NOMO-1 treated with DMSO at 0.1 percent for 48 hours (cell line): ENCODE measurements at regions not wholly inside any gene's neighbourhood (a gene's known extent, or its start where the extent isn't known, plus 50 kb on each side); places are given as distances from the start of the nearest gene placed in this dataset.
"Not testable (repeated sequence)": the region's sequence is repeated elsewhere in the genome, so short reads cannot be mapped to it uniquely, and the experiment has no call there.

Experiments used
- DNase-seq: peaks from one replicate; lab custom pipeline; 2025; ENCODE audit not compliant: unreplicated experiment; lab: John Stamatoyannopoulos, UW

GRCh38 chr15:62657501-62657900, 385.0 kb upstream of the TPM1 start:
- DNase-seq = not testable (repeated sequence)

- DNase-seq = peak; percentile 48
These were observed 384.0 kb upstream of the TPM1 start for GRCh38 chr15:62658498-62658897.

GRCh38 chr15:62663547-62663946, 379.0 kb upstream of the TPM1 start:
- DNase-seq = no peak

- DNase-seq = no peak
These were observed 377.1 kb upstream of the TPM1 start for GRCh38 chr15:62665449-62665848.

GRCh38 chr15:62666046-62666445, 376.5 kb upstream of the TPM1 start:
- no peak for DNase-seq

GRCh38 chr15:62672268-62672667, 370.3 kb upstream of the TPM1 start:
- no peak for DNase-seq

GRCh38 chr15:62676891-62677290, 365.7 kb upstream of the TPM1 start:
- DNase-seq = no peak

GRCh38 chr15:62681939-62682896, 360.3 kb upstream of the TPM1 start:
- no peak for DNase-seq

GRCh38 chr15:62683192-62683591, 359.4 kb upstream of the TPM1 start:
- DNase-seq = not testable (repeated sequence)

- no peak for DNase-seq
These were observed 358.3 kb upstream of the TPM1 start for GRCh38 chr15:62684123-62684808.

- peak; percentile 33 for DNase-seq
These were observed 351.5 kb upstream of the TPM1 start for GRCh38 chr15:62691008-62691407.

GRCh38 chr15:62697636-62698035, 344.9 kb upstream of the TPM1 start:
- DNase-seq = no peak

GRCh38 chr15:62698646-62699045, 343.9 kb upstream of the TPM1 start:
- DNase-seq = no peak

- no peak for DNase-seq
These were observed 336.2 kb upstream of the TPM1 start for GRCh38 chr15:62706317-62706716.

GRCh38 chr15:62708470-62708869, 334.1 kb upstream of the TPM1 start:
- no peak for DNase-seq

- no peak for DNase-seq
These were observed 333.3 kb upstream of the TPM1 start for GRCh38 chr15:62709261-62709660.

GRCh38 chr15:62711691-62712454, 330.7 kb upstream of the TPM1 start:
- DNase-seq = no peak

- no peak for DNase-seq
These were observed 330.1 kb upstream of the TPM1 start for GRCh38 chr15:62712455-62712839.

- no peak for DNase-seq
These were observed 326.6 kb upstream of the TPM1 start for GRCh38 chr15:62715946-62716345.

GRCh38 chr15:62717496-62717895, 325.1 kb upstream of the TPM1 start:
- DNase-seq = no peak

GRCh38 chr15:62719316-62719715, 323.2 kb upstream of the TPM1 start:
- no peak for DNase-seq
